Uterus (tissue), 2 donors: ENCODE measurements at regions not wholly inside any gene's neighbourhood (a gene's known extent, or its start where the extent isn't known, plus 50 kb on each side); places are given as distances from the start of the nearest gene placed in this dataset.

ENCODE experiments used
- POLR2A ChIP-seq, 2 donors: fragments of 450-650 bp; IDR thresholded peaks; one replicate each; pipeline ENCODE4 v1.6.1; 2016; ENCODE audit warnings: antibody characterized with exemption in 2 of 2, mild to moderate bottlenecking in 1 of 2, moderate library complexity in 1 of 2
- TF ChIP-seq, protein P1 (sequence below), 4 experiments: fragments of 200-600 bp in 2 of 4; fragments of 450-650 bp in 2 of 4; sonication (generic) in 2 of 4; IDR thresholded peaks; one replicate each; pipeline ENCODE4 v1.5.1; 2016 to 2019; ENCODE audit warnings: antibody characterized with exemption in 4 of 4, mild to moderate bottlenecking in 2 of 4, moderate library complexity in 1 of 4

DNA sequence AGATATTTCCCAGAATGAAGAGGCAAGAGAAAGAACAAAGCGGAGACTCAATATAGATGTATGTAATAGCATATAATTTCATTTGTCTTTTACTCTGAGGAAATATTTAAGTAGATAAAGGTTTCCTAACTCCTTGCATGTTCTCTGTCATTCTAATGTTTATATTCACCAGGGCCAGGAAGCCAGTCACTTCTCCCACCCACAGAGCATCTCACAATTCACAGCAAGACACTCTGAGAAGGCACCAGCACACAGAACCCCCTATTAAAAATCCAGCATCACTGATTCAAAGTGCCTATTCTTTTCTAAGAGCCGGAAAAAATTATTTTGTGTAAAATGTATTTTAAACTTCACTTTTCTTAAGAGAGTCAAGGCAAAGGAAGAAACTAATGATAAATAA, 927.1 kb downstream of the C4orf33 start:
- TF ChIP-seq POLR2A (IDR thresholded peaks at IDR 0.05), result no peak
- TF ChIP-seq, protein P1, sequence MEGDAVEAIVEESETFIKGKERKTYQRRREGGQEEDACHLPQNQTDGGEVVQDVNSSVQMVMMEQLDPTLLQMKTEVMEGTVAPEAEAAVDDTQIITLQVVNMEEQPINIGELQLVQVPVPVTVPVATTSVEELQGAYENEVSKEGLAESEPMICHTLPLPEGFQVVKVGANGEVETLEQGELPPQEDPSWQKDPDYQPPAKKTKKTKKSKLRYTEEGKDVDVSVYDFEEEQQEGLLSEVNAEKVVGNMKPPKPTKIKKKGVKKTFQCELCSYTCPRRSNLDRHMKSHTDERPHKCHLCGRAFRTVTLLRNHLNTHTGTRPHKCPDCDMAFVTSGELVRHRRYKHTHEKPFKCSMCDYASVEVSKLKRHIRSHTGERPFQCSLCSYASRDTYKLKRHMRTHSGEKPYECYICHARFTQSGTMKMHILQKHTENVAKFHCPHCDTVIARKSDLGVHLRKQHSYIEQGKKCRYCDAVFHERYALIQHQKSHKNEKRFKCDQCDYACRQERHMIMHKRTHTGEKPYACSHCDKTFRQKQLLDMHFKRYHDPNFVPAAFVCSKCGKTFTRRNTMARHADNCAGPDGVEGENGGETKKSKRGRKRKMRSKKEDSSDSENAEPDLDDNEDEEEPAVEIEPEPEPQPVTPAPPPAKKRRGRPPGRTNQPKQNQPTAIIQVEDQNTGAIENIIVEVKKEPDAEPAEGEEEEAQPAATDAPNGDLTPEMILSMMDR (IDR thresholded peaks at IDR 0.05), result no peak
